ENCODE measurements at regions not wholly inside any gene's neighbourhood (a gene's known extent, or its start where the extent isn't known, plus 50 kb on each side); places are given as distances from the start of the nearest gene placed in this dataset.

- no peaks in the 10 kb centered on the region for H3K9me2 ChIP-seq (ENCODE audit: insufficient read depth)
- peaks cover 22% of the 10 kb centered on the region for H3K4me1 ChIP-seq (ENCODE audit: insufficient read depth)
- H4K20me1 ChIP-seq (ENCODE audit: insufficient read depth): no peaks in the 10 kb centered on the region
- H3K79me2 ChIP-seq (ENCODE audit: insufficient read depth): no peaks in the 10 kb centered on the region
- in situ Hi-C loops (cut with MboI): no loop called here
- H3K4me3 ChIP-seq: no peak overlapping the region
- TF ChIP-seq EZH2phosphoT487 (IDR thresholded peaks at IDR 0.05; ENCODE audit: insufficient read depth, low read depth): no peak
- TF ChIP-seq EZH2 (IDR thresholded peaks at IDR 0.05; ENCODE audit: insufficient read depth, poor library complexity, severe bottlenecking): no peak
- H3F3A ChIP-seq (ENCODE audit: insufficient read depth): no peaks in the 10 kb centered on the region
- H3K4me2 ChIP-seq (ENCODE audit: unreplicated experiment): no peak overlapping the region
- H3K27ac ChIP-seq: no peak overlapping the region
- no peak for DNase-seq
- H3K9ac ChIP-seq: no peak overlapping the region
- no peaks in the 10 kb centered on the region for H3K36me3 ChIP-seq (ENCODE audit: low read depth)
- no peak overlapping the region for H2AFZ ChIP-seq
- H3K9me3 ChIP-seq (ENCODE audit: low read depth): no peaks in the 10 kb centered on the region
- H3K27me3 ChIP-seq (replicated peaks; ENCODE audit: insufficient read depth): no peaks in the 10 kb centered on the region
These were observed 742.6 kb upstream of the CXADR start for GRCh38 chr21:16770266-16770665.

GRCh38 chr21:16773206-16773605 is 739.6 kb upstream of the CXADR start:
- no peaks in the 10 kb centered on the region for H3K9me3 ChIP-seq (ENCODE audit: low read depth)
- no peaks in the 10 kb centered on the region for H3F3A ChIP-seq (ENCODE audit: insufficient read depth)
- DNase-seq: peak; percentile 45
- 57 to 73% methylated on average over 1 of the region's 1 CpG for WGBS, 2 experiments (ENCODE audit: low coverage in 1 of 2, low lambda C conversion rate in 2 of 2, missing lambda C conversion rate in 2 of 2)
- TF ChIP-seq EZH2 (IDR thresholded peaks at IDR 0.05; ENCODE audit: insufficient read depth, poor library complexity, severe bottlenecking): no peak
- TF ChIP-seq EZH2phosphoT487 (IDR thresholded peaks at IDR 0.05; ENCODE audit: insufficient read depth, low read depth): no peak
- no peaks in the 10 kb centered on the region for H3K9me2 ChIP-seq (ENCODE audit: insufficient read depth)
- H3K4me3 ChIP-seq: no peak overlapping the region
- H3K27me3 ChIP-seq (replicated peaks; ENCODE audit: insufficient read depth): no peaks in the 10 kb centered on the region
- no peaks in the 10 kb centered on the region for H3K79me2 ChIP-seq (ENCODE audit: insufficient read depth)
- H3K36me3 ChIP-seq (ENCODE audit: low read depth): no peaks in the 10 kb centered on the region
- in situ Hi-C loops (cut with MboI): no loop called here
- H3K27ac ChIP-seq: no peak overlapping the region
- no peak overlapping the region for H3K9ac ChIP-seq
- H2AFZ ChIP-seq: peak overlapping the region; percentile 16
- H4K20me1 ChIP-seq (ENCODE audit: insufficient read depth): no peaks in the 10 kb centered on the region
- peak overlapping the region; percentile 18 for H3K4me2 ChIP-seq (ENCODE audit: unreplicated experiment)
- peaks cover 22% of the 10 kb centered on the region for H3K4me1 ChIP-seq (ENCODE audit: insufficient read depth)

GRCh38 chr21:16775076-16775475 is 737.8 kb upstream of the CXADR start:
- Histone ChIP-seq H3K9me2 (ENCODE audit: insufficient read depth) (no peaks in the 10 kb centered on the region), H3K9ac (no peak overlapping the region), H2AFZ (peak overlapping the region; percentile 55), H3K9me3 (ENCODE audit: low read depth) (no peaks in the 10 kb centered on the region), H3K36me3 (ENCODE audit: low read depth) (no peaks in the 10 kb centered on the region), H3K4me3 (no peak overlapping the region), H3K79me2 (ENCODE audit: insufficient read depth) (no peaks in the 10 kb centered on the region), H3K27me3 (replicated peaks; ENCODE audit: insufficient read depth) (no peaks in the 10 kb centered on the region), H3K4me2 (ENCODE audit: unreplicated experiment) (no peak overlapping the region), H3F3A (ENCODE audit: insufficient read depth) (no peaks in the 10 kb centered on the region), H4K20me1 (ENCODE audit: insufficient read depth) (no peaks in the 10 kb centered on the region), H3K4me1 (ENCODE audit: insufficient read depth) (peaks cover 19% of the 10 kb centered on the region), H3K27ac (no peak overlapping the region)
- DNase-seq: no peak
- TF ChIP-seq EZH2 (IDR thresholded peaks at IDR 0.05; ENCODE audit: insufficient read depth, poor library complexity, severe bottlenecking): no peak
- no peak for TF ChIP-seq EZH2phosphoT487 (IDR thresholded peaks at IDR 0.05; ENCODE audit: insufficient read depth, low read depth)
- in situ Hi-C loops (cut with MboI): no loop called here
- 31 to 32% methylated on average over 5 of the region's 5 CpGs for WGBS, 2 experiments (ENCODE audit: low coverage in 1 of 2, low lambda C conversion rate in 2 of 2, missing lambda C conversion rate in 2 of 2)

GRCh38 chr21:16777041-16777720 is 735.7 kb upstream of the CXADR start:
- Histone ChIP-seq H3K4me3 (no peak overlapping the region), H3F3A (ENCODE audit: insufficient read depth) (no peaks in the 10 kb centered on the region), H3K9me3 (ENCODE audit: low read depth) (no peaks in the 10 kb centered on the region), H2AFZ (no peak overlapping the region), H3K4me1 (ENCODE audit: insufficient read depth) (peaks cover 15% of the 10 kb centered on the region), H3K36me3 (ENCODE audit: low read depth) (no peaks in the 10 kb centered on the region), H3K79me2 (ENCODE audit: insufficient read depth) (no peaks in the 10 kb centered on the region), H3K9me2 (ENCODE audit: insufficient read depth) (no peaks in the 10 kb centered on the region), H4K20me1 (ENCODE audit: insufficient read depth) (no peaks in the 10 kb centered on the region), H3K27ac (no peak overlapping the region), H3K9ac (no peak overlapping the region), H3K27me3 (replicated peaks; ENCODE audit: insufficient read depth) (no peaks in the 10 kb centered on the region), H3K4me2 (ENCODE audit: unreplicated experiment) (no peak overlapping the region)
- DNase-seq: no peak
- TF ChIP-seq EZH2phosphoT487 (IDR thresholded peaks at IDR 0.05; ENCODE audit: insufficient read depth, low read depth) (no peak), EZH2 (IDR thresholded peaks at IDR 0.05; ENCODE audit: insufficient read depth, poor library complexity, severe bottlenecking) (no peak)
- 64 to 67% methylated on average over 6 of the region's 6 CpGs for WGBS, 2 experiments (ENCODE audit: low coverage in 1 of 2, low lambda C conversion rate in 2 of 2, missing lambda C conversion rate in 2 of 2)
- in situ Hi-C loops (cut with MboI): no loop called here

GRCh38 chr21:16788584-16788983 is 724.3 kb upstream of the CXADR start:
- WGBS, 2 experiments (ENCODE audit: low coverage in 1 of 2, low lambda C conversion rate in 2 of 2, missing lambda C conversion rate in 2 of 2): 41 to 42% methylated on average over 2 of the region's 2 CpGs
- no peaks in the 10 kb centered on the region for H3K79me2 ChIP-seq (ENCODE audit: insufficient read depth)
- H4K20me1 ChIP-seq (ENCODE audit: insufficient read depth): no peaks in the 10 kb centered on the region
- no peak for DNase-seq
- H2AFZ ChIP-seq: no peak overlapping the region
- no peaks in the 10 kb centered on the region for H3K9me2 ChIP-seq (ENCODE audit: insufficient read depth)
- in situ Hi-C loops (cut with MboI): no loop called here
- H3K9me3 ChIP-seq (ENCODE audit: low read depth): no peaks in the 10 kb centered on the region
- peaks cover 7% of the 10 kb centered on the region for H3F3A ChIP-seq (ENCODE audit: insufficient read depth)
- H3K27ac ChIP-seq: no peak overlapping the region
- H3K9ac ChIP-seq: no peak overlapping the region
- no peak overlapping the region for H3K4me3 ChIP-seq
- no peaks in the 10 kb centered on the region for H3K27me3 ChIP-seq (replicated peaks; ENCODE audit: insufficient read depth)
- H3K36me3 ChIP-seq (ENCODE audit: low read depth): no peaks in the 10 kb centered on the region
- peaks cover 16% of the 10 kb centered on the region for H3K4me1 ChIP-seq (ENCODE audit: insufficient read depth)
- TF ChIP-seq EZH2 (IDR thresholded peaks at IDR 0.05; ENCODE audit: insufficient read depth, poor library complexity, severe bottlenecking) (no peak), EZH2phosphoT487 (IDR thresholded peaks at IDR 0.05; ENCODE audit: insufficient read depth, low read depth) (no peak)
- no peak overlapping the region for H3K4me2 ChIP-seq (ENCODE audit: unreplicated experiment)

Data from GM23248 (cell line).